GM18526 (cell line): ENCODE measurements at regions not wholly inside any gene's neighbourhood (a gene's known extent, or its start where the extent isn't known, plus 50 kb on each side); places are given as distances from the start of the nearest gene placed in this dataset.

Source experiments
- POLR2A ChIP-seq: IDR thresholded peaks from 3 replicates; pipeline ENCODE4 v1.6.1; 2011; ENCODE audit not compliant: insufficient read length; ENCODE audit errors: extremely low read depth

DNA sequence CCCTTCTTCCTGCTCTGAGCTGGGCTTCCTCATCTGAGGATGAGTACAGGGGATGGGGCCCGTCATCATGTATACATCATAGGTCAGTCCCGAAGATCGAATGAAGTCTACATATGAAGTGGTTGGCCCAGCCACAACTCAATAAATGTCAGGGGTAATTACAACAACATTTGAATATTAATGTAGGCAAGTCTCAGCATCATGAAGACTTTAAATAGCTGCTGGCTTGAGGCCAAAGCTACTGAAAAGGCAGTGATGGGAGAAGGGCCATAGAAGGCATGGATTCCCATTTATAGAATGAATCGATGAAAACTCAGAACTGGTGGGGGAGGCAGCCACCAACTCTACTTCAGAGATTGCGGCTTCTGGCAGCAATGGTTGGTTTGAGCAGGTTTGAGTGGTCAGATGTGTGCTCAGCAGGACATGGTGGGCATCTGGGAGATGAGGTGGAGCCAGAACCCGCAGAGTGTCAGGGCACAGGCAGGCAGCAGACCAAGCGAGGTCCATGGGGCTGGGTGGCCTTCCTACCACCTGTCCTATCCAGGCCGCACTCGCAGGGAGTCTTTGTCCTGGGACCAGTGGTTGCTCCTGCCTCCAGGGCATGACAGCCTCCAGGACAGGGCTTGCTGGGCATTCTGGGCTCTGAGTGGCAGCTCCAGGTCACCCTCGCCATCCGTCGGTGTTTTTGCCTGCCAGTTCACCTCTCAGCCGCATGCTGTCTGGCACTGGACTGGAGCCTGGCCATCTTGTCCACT is 919.1 kb downstream of the TBC1D22A start:
- TF ChIP-seq POLR2A: no peak

DNA sequence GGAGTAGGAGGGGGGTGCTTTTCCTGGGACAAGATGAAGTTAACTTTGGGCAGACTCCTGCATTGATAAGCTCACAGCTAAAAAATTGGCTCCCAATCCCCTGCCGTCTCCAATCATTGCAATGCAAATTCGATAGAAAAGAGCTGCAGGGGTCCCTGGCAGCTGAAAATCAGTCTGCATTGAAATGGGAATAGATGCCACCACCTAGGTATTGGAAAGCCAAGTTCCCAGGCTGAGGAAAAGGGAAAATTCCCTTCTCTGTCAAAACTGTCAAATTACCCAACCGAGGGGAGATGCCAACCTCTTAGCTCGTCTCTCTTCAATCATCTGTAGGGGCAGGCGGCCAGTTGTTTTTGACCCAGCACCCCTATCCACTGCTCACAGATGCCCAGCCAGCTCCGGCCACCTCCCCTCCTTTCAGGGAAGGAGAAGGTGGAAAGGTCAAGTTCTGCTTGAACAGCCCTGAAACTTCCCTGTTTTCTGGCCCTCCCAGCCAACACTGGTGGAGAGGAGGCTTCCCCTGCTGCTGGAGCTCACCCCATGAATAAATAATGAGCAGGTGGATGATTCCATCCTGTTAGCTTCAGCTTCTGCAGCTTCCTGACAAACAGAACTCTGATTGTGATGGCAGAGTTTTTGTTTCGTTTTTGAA is 916.3 kb downstream of the TBC1D22A start:
- no peak for TF ChIP-seq POLR2A

DNA sequence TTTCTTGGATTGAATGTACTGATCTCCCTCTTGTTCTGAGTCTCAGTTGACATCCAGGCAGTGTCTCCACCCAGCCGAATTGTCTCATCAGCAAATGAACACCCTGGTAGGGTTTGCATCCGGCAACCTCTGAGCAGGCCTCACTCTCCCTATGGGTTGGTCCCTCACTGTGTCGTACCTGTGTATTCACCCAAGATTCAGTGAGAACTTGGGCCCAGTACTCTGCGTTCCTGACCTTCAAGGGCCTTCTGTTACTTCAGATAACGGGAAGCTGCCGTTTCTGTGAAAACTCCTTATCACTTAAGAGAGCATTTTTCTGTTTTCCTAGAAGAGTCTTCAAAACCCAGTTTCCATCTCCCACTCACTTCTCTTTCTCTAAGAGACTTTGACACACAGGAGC is 915.6 kb downstream of the TBC1D22A start:
- no peak for TF ChIP-seq POLR2A

DNA sequence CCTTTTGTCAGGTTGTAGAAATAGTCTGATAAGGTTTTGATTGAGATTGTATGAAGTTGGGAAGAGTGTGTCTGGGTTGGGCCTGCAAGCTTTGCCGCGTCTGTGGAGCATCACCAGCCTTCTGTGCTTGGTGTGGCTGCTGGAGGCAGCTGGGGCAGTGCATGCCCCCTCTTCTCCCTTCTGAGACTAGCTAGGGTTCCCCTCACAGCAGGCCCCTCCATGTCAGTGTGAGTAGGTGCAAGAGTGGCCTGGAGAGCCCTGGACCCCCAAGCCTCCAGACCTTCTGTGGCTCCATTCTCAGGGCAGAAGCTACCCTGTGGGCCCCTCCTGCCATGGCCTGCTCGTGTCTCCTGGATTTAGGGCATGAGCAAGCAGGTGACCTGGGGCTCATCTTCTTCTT is 914.2 kb downstream of the TBC1D22A start:
- TF ChIP-seq POLR2A: no peak

DNA sequence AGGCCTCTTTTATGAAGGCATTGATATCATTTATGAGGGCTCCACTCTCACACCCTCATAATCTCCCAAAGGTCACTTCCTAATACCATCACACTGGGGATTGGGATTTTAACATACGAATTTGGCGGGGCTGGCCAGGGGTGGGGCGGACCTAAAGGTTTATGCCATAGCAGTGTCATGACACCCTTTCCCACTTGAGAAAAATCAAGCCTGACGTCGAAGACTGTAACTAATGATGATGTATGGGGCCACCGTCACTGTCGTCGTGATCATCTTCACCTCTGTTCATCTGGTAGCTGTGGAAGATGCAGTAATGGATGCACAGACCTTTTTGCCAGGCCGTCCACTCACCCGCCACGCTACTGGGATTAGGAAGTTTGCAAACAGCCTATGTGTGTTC is 912.1 kb downstream of the TBC1D22A start:
- no peak for TF ChIP-seq POLR2A

DNA sequence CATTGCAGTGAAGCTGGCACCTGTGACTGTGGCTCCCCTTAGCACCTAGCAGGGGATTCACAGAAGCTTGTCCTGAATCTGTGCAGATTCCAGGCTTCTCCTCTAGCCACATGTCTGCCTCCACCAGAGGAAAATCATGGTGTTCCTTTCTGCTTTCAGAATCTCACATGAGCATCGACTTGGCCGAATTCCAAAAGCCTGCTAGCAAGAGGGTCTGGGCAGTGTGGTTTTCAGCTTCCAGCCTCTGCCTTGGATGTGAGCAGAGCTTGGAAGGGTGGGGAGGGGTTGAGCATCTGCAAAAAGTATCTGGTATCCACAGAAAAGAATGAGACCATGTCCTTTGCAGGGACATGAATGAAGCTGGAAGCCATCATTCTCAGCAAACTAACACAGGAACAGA is 911.1 kb downstream of the TBC1D22A start:
- TF ChIP-seq POLR2A: no peak

DNA sequence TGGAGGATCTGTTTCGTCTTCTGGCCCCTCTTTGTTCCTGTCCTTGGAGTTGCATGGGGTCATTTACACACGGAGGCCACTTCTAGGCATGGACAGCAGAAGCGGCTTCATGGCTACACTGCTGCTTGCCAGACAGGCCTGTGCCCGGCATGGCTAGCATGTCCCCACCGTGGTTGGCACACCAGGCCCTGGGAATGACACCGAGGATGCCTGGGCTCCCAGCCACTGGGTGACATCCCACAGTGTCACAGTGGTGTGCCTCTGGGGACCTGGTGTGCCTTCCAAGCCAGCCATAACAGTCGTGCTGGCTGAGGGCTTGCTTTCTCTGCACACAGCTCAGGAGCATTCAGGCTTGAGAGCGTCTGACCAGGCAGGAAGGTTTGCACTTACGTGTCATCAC is 910.1 kb downstream of the TBC1D22A start:
- TF ChIP-seq POLR2A: no peak

DNA sequence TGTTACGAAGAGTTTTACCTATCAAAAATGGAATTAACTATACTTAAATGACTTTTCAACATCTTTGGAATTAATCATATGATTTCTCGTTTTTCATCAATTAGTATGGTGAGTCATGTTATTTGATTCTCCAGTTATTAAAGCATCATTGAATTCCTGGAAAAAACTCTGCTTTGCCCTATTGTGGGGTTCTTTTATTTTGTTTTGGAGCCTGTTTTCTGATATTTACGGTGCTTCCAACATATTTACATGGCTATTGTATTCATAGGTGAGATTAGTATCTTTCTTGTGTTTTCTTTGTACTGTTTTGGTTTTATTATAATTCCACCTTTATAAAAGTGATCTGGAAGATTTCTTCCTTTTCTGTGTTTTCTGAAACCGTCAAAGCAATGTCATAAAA is 902.7 kb downstream of the TBC1D22A start:
- no peak for TF ChIP-seq POLR2A

DNA sequence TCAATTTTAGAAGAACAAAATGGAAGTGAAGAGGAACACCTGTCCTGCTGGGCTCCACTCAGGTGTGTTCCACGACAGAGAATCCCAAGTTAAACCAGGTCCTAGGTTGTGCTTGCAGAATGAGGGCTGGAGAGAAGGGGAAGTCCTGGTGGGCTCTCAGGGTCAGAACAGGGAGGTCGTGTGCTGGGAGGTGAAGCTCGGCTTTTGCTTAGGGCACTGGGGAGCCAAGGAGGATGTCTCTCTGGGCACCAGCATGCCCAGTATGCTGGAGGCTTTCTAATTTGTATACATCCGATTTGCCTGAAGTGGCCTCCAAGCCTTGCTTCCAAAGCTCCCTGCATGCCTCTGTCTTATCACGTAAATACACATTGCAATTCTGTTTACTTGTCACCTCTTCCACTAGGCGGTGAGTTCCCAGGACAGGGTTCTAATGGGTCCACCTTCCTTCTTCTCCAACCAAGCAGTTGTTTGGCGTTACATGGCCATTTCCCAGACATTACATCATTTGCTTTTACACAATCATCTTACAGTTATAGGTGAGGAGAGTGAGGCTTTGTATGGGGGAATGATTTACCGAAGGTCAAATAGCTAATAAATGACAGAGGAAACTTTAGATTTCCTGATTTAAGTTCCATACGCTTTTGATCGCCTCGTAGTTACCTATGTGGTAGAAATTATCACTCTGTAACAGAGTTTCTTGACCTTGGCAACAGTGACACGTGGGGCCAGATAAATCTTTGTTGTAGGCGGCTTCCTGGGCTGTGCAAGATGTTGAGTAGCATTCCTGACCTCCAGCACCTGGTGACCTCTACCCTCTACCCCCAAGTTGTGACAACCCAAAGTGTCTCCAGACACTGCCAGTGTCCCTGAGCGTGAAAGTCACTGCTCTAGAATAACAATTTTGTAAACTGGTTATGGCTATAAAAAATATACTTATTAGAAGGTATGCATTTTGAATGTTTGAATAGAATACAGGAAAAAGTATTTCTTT is 901.5 kb downstream of the TBC1D22A start:
- no peak for TF ChIP-seq POLR2A

DNA sequence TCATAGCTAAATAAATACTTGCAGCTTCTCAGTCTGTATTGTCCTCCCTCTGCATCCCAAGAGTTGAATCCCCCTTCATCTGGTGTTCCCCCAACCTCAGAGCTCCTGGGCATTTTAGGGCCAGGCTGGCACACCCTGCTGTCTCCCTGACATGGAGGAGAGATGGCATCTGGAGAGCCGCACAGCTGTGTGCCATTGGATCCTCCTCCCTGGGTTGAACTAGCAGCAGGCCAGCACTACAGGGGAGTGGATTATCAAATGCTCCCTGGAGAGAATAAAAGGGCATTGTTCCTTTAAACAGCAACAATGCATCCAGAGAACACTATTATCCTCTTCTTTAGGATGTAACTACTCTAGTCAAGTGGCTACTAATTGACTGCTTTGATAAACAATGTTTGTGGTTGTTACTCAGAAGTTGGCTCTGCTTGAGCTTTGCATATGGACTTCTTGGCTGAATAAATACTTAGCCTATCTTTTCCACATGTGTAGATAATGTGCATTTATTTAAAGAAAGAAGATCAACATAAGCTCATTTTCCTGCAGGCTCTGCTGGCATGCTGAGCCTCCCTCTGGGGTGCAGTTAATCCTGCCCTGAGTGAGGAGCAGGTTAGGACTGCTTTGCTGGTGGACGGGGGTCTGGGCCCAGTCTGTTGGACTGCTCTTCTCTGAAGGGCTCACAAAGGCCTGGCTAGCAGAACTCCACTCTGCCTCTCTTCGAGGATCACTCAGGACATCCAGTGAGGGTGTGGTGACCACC is 897.2 kb downstream of the TBC1D22A start:
- no peak for TF ChIP-seq POLR2A

DNA sequence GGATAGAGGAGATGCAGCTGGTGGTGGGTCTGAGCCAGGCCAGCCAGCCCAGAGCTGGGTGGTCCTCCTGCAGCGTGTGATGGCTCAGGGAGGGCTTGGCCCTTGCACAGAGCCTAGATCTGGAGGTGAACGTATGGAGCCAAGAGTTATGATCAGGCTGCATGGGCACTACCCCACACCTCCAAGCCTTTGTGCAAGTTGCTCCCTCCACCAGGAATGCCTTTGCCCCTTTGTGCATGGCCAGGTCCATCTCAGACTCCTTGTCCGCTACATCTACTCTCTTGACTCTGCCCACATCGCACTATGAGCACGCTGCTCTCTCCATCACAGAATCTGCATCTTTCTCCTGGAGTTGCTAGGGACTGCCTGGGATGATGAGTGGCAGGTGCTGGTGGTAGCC is 895.7 kb downstream of the TBC1D22A start:
- no peak for TF ChIP-seq POLR2A

DNA sequence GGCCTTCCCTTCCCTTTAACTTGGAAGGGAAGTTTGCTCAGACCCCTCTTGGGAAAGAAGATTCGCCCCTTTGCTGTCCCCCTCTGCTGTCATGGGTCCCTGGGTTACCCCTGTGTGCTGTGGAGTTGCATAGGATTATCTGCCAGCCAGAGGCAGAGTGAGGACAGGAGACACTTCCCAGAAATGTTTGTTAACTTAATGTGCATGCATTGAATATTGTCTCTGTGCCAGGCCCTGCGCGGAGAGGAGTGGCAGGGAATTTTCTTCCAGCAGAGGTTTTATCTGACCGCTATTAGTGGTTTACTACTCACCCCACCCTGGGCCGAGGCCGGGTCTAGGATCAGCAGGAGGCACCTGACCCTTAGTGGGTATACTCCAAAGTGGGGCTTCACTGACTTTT is 894.8 kb downstream of the TBC1D22A start:
- no peak for TF ChIP-seq POLR2A

DNA sequence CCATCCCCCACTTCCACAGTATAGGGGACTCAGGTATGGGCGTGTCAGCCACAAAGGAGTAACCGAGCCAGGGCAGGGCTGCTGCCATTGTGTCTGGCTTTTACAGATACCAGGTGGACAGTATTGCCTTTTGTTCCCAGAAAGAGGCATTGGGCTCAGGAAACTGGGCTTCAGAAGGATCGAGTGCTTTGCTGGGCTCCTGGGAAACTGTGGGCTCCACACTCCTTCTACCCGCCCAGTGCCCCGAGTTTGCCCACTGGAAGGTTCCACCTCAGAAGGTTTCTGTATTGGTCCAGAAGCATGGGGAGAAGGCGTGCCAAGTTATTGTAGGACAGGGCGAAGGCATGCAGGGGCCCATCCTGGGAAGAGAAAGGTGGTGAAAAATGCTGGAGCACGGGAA is 894.4 kb downstream of the TBC1D22A start:
- TF ChIP-seq POLR2A: no peak

DNA sequence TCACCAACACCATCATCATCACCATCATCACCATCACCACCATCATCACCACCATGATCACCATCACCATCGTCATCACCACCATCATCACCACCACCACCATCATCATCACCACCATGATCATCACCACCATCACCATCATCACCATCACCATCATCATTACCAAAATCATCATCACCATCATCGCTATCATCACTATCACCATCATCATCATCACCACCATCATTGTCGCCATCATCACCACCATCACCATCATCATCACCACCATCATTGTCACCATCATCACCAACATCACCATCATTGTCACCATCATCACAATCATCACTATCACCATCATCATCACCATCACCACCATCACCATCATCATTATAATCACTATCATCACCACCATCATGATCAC is 893.5 kb downstream of the TBC1D22A start:
- TF ChIP-seq POLR2A: no peak

DNA sequence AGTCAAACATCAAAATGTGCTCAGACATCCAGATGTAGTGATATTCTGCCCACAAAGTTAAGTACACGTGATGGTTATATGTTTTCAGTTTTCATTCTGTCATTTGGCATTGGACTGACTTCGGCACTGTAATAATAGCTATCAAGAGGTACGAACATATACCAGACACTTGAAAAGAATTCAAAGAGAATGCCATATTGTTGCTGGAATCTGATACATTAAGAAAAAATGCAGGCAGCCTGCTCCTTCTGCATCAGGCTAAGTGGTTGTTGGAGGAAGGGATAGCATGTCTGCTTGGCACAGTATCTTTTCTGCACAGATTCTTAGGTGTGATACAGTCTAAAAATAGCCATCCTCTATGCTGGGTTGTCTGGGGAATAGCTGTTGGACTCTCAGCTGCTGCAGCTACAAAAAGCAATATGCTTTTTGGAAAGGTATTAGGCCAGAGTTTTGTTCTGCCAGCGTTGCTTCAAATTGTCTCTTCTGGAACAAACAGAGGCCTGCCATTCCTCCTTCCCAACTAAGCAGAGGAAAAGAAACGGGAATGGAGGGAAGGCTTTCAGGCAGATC is 892.6 kb downstream of the TBC1D22A start:
- TF ChIP-seq POLR2A: no peak
